ENCODE measurements at regions not wholly inside any gene's neighbourhood (a gene's known extent, or its start where the extent isn't known, plus 50 kb on each side); places are given as distances from the start of the nearest gene placed in this dataset.

DNA sequence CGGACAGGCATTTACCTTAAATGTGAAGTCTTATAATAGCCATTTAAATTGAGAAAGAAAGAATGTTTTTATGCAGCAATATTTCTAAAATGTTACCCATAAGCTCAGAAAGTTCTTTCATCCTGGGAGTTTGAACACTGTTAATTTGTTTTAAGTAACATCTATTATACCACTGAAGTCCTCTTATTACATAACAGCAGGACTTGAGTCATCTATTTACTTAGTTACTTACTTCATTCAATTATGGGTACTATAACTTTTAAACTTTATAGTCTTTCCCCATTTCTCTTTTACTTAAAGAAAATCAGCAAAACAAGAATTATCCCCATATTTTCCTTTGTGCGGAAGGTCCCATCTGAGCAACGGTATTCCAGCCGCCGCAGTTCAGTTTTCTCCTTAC lies 473.1 kb downstream of the ETNK1 start (continued):
- TF ChIP-seq, protein P1, sequence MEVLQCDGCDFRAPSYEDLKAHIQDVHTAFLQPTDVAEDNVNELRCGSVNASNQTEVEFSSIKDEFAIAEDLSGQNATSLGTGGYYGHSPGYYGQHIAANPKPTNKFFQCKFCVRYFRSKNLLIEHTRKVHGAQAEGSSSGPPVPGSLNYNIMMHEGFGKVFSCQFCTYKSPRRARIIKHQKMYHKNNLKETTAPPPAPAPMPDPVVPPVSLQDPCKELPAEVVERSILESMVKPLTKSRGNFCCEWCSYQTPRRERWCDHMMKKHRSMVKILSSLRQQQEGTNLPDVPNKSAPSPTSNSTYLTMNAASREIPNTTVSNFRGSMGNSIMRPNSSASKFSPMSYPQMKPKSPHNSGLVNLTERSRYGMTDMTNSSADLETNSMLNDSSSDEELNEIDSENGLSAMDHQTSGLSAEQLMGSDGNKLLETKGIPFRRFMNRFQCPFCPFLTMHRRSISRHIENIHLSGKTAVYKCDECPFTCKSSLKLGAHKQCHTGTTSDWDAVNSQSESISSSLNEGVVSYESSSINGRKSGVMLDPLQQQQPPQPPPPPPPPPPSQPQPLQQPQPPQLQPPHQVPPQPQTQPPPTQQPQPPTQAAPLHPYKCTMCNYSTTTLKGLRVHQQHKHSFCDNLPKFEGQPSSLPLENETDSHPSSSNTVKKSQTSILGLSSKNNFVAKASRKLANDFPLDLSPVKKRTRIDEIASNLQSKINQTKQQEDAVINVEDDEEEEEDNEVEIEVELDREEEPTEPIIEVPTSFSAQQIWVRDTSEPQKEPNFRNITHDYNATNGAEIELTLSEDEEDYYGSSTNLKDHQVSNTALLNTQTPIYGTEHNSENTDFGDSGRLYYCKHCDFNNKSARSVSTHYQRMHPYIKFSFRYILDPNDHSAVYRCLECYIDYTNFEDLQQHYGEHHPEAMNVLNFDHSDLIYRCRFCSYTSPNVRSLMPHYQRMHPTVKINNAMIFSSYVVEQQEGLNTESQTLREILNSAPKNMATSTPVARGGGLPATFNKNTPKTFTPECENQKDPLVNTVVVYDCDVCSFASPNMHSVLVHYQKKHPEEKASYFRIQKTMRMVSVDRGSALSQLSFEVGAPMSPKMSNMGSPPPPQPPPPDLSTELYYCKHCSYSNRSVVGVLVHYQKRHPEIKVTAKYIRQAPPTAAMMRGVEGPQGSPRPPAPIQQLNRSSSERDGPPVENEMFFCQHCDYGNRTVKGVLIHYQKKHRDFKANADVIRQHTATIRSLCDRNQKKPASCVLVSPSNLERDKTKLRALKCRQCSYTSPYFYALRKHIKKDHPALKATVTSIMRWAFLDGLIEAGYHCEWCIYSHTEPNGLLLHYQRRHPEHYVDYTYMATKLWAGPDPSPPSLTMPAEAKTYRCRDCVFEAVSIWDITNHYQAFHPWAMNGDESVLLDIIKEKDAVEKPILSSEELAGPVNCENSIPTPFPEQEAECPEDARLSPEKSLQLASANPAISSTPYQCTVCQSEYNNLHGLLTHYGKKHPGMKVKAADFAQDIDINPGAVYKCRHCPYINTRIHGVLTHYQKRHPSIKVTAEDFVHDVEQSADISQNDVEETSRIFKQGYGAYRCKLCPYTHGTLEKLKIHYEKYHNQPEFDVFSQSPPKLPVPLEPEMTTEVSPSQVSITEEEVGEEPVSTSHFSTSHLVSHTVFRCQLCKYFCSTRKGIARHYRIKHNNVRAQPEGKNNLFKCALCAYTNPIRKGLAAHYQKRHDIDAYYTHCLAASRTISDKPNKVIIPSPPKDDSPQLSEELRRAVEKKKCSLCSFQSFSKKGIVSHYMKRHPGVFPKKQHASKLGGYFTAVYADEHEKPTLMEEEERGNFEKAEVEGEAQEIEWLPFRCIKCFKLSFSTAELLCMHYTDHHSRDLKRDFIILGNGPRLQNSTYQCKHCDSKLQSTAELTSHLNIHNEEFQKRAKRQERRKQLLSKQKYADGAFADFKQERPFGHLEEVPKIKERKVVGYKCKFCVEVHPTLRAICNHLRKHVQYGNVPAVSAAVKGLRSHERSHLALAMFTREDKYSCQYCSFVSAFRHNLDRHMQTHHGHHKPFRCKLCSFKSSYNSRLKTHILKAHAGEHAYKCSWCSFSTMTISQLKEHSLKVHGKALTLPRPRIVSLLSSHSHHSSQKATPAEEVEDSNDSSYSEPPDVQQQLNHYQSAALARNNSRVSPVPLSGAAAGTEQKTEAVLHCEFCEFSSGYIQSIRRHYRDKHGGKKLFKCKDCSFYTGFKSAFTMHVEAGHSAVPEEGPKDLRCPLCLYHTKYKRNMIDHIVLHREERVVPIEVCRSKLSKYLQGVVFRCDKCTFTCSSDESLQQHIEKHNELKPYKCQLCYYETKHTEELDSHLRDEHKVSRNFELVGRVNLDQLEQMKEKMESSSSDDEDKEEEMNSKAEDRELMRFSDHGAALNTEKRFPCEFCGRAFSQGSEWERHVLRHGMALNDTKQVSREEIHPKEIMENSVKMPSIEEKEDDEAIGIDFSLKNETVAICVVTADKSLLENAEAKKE (CRISPR knock-in tag; IDR thresholded peaks at IDR 0.05), result no peak
- no peak for TF ChIP-seq CREB1 (CRISPR knock-in tag; IDR thresholded peaks at IDR 0.05; ENCODE audit: low read depth)

DNA sequence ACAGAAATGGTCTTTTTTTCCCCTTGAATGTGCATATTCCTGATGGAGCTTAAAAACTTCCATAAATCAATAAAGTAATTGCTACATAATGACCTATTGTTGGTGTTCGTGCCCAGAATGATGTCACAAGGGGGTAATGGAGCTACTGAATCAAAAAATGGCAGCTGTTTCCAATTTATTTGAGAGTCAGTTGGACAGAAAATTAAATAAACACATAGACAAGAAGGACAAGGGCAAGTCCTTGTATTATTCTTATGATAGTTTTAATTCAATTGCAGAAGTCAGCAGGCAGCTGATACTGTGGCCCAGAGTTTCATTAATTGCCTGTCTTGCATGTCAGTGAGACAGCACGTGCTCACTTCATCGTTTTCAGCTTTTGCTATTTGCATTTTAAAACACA lies 473.5 kb downstream of the ETNK1 start:
- ATAC-seq, result no peak
- H3K27me3 Mint-ChIP-seq (ENCODE audit: insufficient read depth, low read depth, poor library complexity), result no peaks in the 10 kb centered on the region
- H3K27me3 ChIP-seq (ENCODE audit: insufficient read depth), result no peaks in the 10 kb centered on the region
- TF ChIP-seq, protein P2, sequence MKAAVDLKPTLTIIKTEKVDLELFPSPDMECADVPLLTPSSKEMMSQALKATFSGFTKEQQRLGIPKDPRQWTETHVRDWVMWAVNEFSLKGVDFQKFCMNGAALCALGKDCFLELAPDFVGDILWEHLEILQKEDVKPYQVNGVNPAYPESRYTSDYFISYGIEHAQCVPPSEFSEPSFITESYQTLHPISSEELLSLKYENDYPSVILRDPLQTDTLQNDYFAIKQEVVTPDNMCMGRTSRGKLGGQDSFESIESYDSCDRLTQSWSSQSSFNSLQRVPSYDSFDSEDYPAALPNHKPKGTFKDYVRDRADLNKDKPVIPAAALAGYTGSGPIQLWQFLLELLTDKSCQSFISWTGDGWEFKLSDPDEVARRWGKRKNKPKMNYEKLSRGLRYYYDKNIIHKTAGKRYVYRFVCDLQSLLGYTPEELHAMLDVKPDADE (IDR thresholded peaks at IDR 0.05), result no peak
- TF ChIP-seq NANOG (IDR thresholded peaks at IDR 0.05; ENCODE audit: borderline replicate concordance) (no peak), EZH2 (IDR thresholded peaks at IDR 0.05; ENCODE audit: low read depth, unreplicated experiment) (no peak), STAT1 (IDR thresholded peaks at IDR 0.05; ENCODE audit: unreplicated experiment) (no peak), ZNF331 (CRISPR knock-in tag; IDR thresholded peaks at IDR 0.05; ENCODE audit: low read depth) (no peak), ZNF114 (CRISPR knock-in tag; IDR thresholded peaks at IDR 0.05) (no peak), POLR2AphosphoS5 (IDR thresholded peaks at IDR 0.05; ENCODE audit: low read depth) (no peak), EZH2phosphoT487 (IDR thresholded peaks at IDR 0.05; ENCODE audit: unreplicated experiment) (no peak)
- TF ChIP-seq, protein P3, sequence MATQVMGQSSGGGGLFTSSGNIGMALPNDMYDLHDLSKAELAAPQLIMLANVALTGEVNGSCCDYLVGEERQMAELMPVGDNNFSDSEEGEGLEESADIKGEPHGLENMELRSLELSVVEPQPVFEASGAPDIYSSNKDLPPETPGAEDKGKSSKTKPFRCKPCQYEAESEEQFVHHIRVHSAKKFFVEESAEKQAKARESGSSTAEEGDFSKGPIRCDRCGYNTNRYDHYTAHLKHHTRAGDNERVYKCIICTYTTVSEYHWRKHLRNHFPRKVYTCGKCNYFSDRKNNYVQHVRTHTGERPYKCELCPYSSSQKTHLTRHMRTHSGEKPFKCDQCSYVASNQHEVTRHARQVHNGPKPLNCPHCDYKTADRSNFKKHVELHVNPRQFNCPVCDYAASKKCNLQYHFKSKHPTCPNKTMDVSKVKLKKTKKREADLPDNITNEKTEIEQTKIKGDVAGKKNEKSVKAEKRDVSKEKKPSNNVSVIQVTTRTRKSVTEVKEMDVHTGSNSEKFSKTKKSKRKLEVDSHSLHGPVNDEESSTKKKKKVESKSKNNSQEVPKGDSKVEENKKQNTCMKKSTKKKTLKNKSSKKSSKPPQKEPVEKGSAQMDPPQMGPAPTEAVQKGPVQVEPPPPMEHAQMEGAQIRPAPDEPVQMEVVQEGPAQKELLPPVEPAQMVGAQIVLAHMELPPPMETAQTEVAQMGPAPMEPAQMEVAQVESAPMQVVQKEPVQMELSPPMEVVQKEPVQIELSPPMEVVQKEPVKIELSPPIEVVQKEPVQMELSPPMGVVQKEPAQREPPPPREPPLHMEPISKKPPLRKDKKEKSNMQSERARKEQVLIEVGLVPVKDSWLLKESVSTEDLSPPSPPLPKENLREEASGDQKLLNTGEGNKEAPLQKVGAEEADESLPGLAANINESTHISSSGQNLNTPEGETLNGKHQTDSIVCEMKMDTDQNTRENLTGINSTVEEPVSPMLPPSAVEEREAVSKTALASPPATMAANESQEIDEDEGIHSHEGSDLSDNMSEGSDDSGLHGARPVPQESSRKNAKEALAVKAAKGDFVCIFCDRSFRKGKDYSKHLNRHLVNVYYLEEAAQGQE (IDR thresholded peaks at IDR 0.05; ENCODE audit: unreplicated experiment), result no peak
- TF ChIP-seq, protein P4, sequence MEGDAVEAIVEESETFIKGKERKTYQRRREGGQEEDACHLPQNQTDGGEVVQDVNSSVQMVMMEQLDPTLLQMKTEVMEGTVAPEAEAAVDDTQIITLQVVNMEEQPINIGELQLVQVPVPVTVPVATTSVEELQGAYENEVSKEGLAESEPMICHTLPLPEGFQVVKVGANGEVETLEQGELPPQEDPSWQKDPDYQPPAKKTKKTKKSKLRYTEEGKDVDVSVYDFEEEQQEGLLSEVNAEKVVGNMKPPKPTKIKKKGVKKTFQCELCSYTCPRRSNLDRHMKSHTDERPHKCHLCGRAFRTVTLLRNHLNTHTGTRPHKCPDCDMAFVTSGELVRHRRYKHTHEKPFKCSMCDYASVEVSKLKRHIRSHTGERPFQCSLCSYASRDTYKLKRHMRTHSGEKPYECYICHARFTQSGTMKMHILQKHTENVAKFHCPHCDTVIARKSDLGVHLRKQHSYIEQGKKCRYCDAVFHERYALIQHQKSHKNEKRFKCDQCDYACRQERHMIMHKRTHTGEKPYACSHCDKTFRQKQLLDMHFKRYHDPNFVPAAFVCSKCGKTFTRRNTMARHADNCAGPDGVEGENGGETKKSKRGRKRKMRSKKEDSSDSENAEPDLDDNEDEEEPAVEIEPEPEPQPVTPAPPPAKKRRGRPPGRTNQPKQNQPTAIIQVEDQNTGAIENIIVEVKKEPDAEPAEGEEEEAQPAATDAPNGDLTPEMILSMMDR (conservative IDR thresholded peaks at IDR 0.05; ENCODE audit: low read depth in 2 of 2), result no peak

More for the DNA sequence above, 473.5 kb downstream of the ETNK1 start:
- Histone ChIP-seq H3K4me1 (ENCODE audit: insufficient read depth) (peaks cover 26% of the 10 kb centered on the region), H4K20me1 (replicated peaks; ENCODE audit: insufficient read depth) (no peaks in the 10 kb centered on the region), H3K36me3 (ENCODE audit: insufficient read depth) (no peaks in the 10 kb centered on the region), H3K79me2 (replicated peaks; ENCODE audit: insufficient read depth) (no peaks in the 10 kb centered on the region), H2AFZ (no peak overlapping the region), H3K9me2 (ENCODE audit: insufficient read depth) (no peaks in the 10 kb centered on the region), H3K4me2 (peak overlapping the region; percentile 18; the same call in 1 of the 2 replicates), H3K4me3 (no peak overlapping the region), H3F3A (replicated peaks; ENCODE audit: low read depth) (no peaks in the 10 kb centered on the region), H3K27ac (ENCODE audit: low read depth) (no peak overlapping the region)
- H3K4me3 Mint-ChIP-seq, result no peak overlapping the region
- peaks cover 24% of the 10 kb centered on the region for H3K4me1 Mint-ChIP-seq
- H3K27ac Mint-ChIP-seq, result no peak overlapping the region
- no peaks in the 10 kb centered on the region for H3K9me3 Mint-ChIP-seq
- DNase-seq (ENCODE audit: low spot score), result no peak
- no peaks in the 10 kb centered on the region for H3K36me3 Mint-ChIP-seq (ENCODE audit: low read depth)

Measured in GM23338 (cell line).